LNCaP clone FGC (cell line): ENCODE measurements at regions not wholly inside any gene's neighbourhood (a gene's known extent, or its start where the extent isn't known, plus 50 kb on each side); places are given as distances from the start of the nearest gene placed in this dataset.
A peak's percentile ranks its signal among the peaks of the same experiment; 100 is the strongest.

Source experiments
- DNase-seq: peaks from one replicate; pipeline ENCODE4 v3.0.0-alpha.2; 2011; ENCODE audit warnings: low read depth
- H3K4me3 ChIP-seq: 2 replicates; pipeline ENCODE4 v1.5.1; 2011; ENCODE audit warnings: mild to moderate bottlenecking, low read depth, low read length, control low read depth
- CTCF ChIP-seq: IDR thresholded peaks from 2 replicates; pipeline ENCODE4 v1.5.1; 2012; ENCODE audit warnings: mild to moderate bottlenecking; ENCODE audit not compliant: control insufficient read depth, insufficient read depth; ENCODE audit errors: extremely low read depth

- TF ChIP-seq CTCF, result no peak
- H3K4me3 ChIP-seq, result no peak overlapping the region
- DNase-seq, result no peak
Observed at GRCh38 chr12:27873010-27873409, 93.0 kb upstream of the MANSC4 start.

- DNase-seq, result no peak
- H3K4me3 ChIP-seq, result no peak overlapping the region
- no peak for TF ChIP-seq CTCF
Observed at GRCh38 chr12:27871946-27872345, 91.9 kb upstream of the MANSC4 start.

- DNase-seq, result no peak
- H3K4me3 ChIP-seq, result no peak overlapping the region
- no peak for TF ChIP-seq CTCF
Observed at GRCh38 chr12:27870939-27871338, 90.9 kb upstream of the MANSC4 start.

- H3K4me3 ChIP-seq, result no peak overlapping the region
- DNase-seq, result no peak
- TF ChIP-seq CTCF, result no peak
Observed at GRCh38 chr12:27869567-27869966, 89.5 kb upstream of the MANSC4 start.

- no peak for DNase-seq
- no peak for TF ChIP-seq CTCF
- no peak overlapping the region for H3K4me3 ChIP-seq
Observed at GRCh38 chr12:27868139-27868538, 88.1 kb upstream of the MANSC4 start.

GRCh38 chr12:27866373-27867101 lies 86.5 kb upstream of the MANSC4 start:
- no peak overlapping the region for H3K4me3 ChIP-seq
- DNase-seq, result peak; percentile 33
- no peak for TF ChIP-seq CTCF

- DNase-seq, result no peak
- no peak overlapping the region for H3K4me3 ChIP-seq
- TF ChIP-seq CTCF, result no peak
Observed at GRCh38 chr12:27865421-27865820, 85.4 kb upstream of the MANSC4 start.
